ENCODE measurements at regions not wholly inside any gene's neighbourhood (a gene's known extent, or its start where the extent isn't known, plus 50 kb on each side); places are given as distances from the start of the nearest gene placed in this dataset.
"Not testable (repeated sequence)": the region's sequence is repeated elsewhere in the genome, so short reads cannot be mapped to it uniquely, and the experiment has no call there.

DNA sequence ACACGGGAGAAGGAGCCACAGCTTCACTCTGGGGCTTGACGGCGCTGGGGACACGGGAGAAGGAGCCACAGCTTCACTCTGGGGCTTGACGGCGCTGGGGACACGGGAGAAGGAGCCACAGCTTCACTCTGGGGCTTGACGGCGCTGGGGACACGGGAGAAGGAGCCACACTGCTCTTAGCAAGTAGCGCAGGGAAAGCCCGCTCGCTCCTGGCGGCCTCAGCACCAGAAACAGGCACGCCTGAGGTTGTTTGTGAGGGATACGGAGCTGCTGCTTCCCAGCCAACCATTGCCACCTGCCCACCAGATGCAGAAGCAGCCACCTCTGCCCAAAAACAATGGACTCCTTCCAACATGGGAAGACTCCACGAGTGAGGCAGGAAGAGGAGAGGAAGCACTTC, 244.0 kb upstream of the MGAT5 start:
- not testable (repeated sequence) for DNase-seq (ENCODE audit: low read depth in 2 of 3, low spot score in 2 of 3)

GRCh38 chr2:134011936-134012586, 241.8 kb upstream of the MGAT5 start:
- no peak for DNase-seq (ENCODE audit: low read depth in 2 of 3, low spot score in 2 of 3)

GRCh38 chr2:134014196-134014960, 239.5 kb upstream of the MGAT5 start:
- DNase-seq (ENCODE audit: low read depth in 2 of 3, low spot score in 2 of 3): no peak

DNA sequence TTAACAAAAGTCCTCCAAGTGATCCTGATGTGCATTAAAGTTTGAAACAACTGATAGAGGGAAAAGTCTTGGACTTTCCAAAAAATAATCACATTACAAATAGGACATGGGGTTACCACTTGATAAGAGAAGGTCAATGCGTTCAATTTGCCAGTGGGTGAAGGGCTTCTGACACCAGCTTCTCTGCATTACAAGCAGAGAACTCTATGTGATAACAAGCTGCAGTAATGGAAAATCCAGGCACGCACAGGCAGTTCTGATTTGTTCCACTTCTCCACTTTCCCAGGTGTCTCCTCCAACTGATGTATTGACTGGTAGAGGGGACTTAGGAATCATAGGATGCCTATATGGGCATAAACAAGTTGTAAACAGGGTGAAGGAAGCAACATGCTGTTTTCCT, 234.0 kb upstream of the MGAT5 start:
- no peak for DNase-seq (ENCODE audit: low read depth in 2 of 3, low spot score in 2 of 3)

- DNase-seq (ENCODE audit: low read depth in 2 of 3, low spot score in 2 of 3): no peak
Measured at GRCh38 chr2:134020608-134021007, 233.3 kb upstream of the MGAT5 start.

DNA sequence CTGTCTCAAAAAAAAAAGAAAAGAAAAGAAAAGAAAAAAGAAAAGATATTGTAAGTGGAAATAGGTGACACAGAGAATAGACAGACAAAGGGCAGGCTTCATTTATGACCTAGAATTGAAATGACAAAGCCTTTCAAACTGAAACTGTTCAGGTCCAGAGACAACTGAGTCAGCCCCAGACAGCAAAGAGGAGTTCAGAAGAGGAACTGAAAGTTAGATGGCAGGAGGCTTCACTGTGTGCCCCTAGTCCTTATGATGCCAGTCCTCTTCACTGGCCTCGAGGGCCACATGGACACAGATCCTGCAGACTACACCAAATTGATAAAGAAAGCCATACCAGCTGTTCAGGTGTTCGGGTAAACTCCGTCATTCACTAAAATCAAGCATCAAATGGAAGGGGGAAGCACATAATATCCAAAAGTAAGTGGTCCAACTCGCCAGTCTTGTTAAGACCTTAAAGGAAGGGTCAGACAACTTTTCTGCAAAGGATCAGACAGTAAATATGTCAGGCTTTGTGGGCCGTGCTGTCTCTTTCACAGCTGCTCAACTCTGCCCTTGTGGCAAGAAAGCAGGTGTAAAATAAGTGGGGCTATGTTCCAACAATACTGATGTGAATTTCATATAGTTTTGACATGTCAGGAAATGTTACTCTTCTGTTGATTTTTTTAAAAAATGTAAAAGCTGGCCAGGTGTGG, 231.9 kb upstream of the MGAT5 start:
- DNase-seq (ENCODE audit: low read depth in 2 of 3, low spot score in 2 of 3): no peak

DNA sequence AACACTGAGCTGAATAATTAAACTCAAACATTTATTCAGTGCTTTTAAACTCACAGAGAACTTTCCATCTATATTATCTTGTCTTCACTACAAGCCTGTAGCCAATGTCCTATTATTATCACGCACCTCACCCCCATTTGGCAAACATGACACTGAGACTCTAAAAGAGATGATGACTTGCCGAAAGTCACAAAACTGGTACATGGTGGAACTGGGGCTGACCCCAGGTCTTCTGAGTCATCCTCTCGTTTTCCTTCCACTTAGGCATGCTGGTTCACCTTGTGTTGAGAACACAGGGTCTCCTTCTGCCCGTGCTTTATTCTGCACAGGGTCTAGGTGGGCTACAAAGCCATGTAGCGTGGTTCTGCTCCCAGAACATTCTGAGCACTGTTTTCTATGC, 230.0 kb upstream of the MGAT5 start:
- DNase-seq (ENCODE audit: low read depth in 2 of 3, low spot score in 2 of 3): no peak

GRCh38 chr2:134027980-134028379, 225.9 kb upstream of the MGAT5 start:
- DNase-seq (ENCODE audit: low read depth in 2 of 3, low spot score in 2 of 3): no peak

DNA sequence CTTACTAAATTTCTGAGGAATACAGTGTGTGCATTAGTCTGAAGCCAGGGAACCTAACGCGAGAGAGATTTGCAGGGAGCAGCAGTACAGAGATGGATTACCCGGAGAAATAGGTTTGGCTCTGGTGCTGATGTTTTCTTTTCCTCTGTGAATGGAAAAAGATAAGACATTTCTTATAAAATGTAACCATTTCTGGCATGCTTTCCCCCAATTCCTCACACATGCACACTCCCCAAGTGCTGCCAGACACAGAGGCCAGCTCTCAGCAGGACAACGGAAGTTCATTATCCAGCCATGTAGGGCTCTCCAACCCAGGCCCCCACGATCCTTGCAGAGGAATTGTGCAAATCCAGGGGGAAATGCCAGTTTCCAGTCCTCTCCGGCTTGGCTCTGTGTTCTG, 224.5 kb upstream of the MGAT5 start:
- DNase-seq (ENCODE audit: low read depth in 2 of 3, low spot score in 2 of 3): no peak

- no peak for DNase-seq (ENCODE audit: low read depth in 2 of 3, low spot score in 2 of 3)
Measured at GRCh38 chr2:134031539-134031938, 222.3 kb upstream of the MGAT5 start.

DNA sequence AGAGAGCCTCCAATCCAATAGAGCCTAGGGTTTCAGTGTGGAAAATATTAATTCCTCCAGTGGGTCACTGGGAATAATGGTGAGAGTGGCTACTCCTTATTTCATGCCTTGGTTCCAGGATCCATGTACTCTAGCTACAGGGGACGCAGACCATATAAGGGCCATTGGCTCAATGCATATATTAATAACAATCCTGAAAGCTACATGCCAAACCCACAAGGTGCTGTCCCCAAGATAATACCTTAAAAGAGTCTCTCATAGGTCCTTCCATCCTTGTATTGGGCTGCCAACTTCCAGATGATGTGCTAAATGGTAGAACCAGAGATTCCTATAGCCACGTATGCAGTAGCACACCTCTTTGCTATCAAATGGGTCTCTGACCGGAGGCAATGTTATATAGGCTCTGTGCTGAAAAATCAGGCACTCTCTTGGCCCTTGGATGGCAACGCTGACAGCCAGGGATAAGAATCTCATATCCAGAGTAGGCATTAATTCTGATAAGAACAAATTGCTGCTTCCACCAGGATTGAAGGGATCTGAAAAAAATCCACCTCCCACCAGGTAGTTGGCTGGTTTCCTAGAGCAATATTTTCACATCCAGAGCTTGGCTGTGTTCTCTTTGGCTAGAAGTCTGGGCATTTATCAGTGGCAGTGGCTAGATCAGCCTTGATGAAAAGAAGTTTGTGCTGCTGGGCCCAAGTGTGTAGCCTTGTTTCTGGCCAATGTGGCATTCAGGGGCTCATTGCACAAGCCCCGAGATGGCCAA, 218.1 kb upstream of the MGAT5 start:
- no peak for DNase-seq (ENCODE audit: low read depth in 2 of 3, low spot score in 2 of 3)

- no peak for DNase-seq (ENCODE audit: low read depth in 2 of 3, low spot score in 2 of 3)
Measured at GRCh38 chr2:134039912-134040581, 213.8 kb upstream of the MGAT5 start.

- DNase-seq (ENCODE audit: low read depth in 2 of 3, low spot score in 2 of 3): not testable (repeated sequence)
Measured at GRCh38 chr2:134040626-134041172, 213.2 kb upstream of the MGAT5 start.

GRCh38 chr2:134041877-134042276, 212.0 kb upstream of the MGAT5 start:
- DNase-seq (ENCODE audit: low read depth in 2 of 3, low spot score in 2 of 3): no peak

DNA sequence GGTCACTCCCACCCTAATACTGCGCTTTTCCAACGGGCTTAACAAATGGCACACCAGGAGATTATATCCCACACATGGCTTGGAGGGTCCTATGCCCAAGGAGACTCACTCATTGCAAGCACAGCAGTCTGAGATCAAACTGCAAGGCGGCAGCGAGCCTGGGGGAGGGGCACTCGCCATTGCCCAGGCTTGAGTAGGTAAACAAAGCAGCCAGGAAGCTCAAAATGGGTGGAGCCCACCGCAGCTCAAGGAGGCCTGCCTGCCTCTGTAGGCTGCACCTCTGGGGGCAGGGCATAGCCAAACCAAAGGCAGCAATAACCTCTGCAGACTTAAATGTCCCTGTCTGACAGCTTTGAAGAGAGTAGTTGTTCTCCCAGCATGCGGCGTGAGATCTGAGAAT, 210.8 kb upstream of the MGAT5 start:
- not testable (repeated sequence) for DNase-seq (ENCODE audit: low read depth in 2 of 3, low spot score in 2 of 3)

DNA sequence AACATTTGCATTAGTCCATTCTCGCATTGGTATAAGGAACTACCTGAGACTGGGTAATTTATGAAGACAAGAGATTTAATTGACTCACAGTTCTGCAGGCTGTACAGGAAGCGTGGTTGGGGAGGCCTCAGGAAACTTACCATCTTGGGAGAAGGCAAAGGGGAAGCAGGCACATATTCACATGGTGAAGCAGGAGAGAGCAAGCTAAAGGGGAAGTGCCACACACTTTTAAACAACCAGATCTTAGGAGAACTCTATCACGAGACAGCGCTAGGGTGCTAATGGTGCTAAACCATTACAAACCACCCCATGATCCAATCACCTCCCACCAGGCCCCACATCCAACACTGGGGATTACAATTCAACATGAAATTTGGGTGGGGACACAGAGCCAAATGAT, 201.7 kb upstream of the MGAT5 start:
- DNase-seq (ENCODE audit: low read depth in 2 of 3, low spot score in 2 of 3): no peak

GRCh38 chr2:134056173-134056572, 197.7 kb upstream of the MGAT5 start:
- no peak for DNase-seq (ENCODE audit: low read depth in 2 of 3, low spot score in 2 of 3)

DNA sequence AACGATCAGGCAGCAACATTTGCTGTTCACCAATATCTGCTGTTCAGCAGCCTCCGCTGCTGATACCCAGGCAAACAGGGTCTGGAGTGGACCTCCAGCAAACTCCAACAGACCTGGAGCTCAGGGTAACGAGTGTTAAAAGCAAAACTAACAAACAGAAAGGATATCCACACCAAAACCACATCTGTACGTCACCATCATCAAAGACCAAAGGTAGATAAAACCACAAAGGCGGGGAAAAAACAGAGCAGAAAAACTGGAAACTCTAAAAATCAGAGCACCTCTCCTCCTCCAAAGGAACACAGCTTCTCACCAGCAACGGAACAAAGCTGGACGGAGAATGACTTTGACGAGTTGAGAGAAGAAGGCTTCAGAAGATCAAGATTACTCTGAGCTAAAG, 192.8 kb upstream of the MGAT5 start:
- not testable (repeated sequence) for DNase-seq (ENCODE audit: low read depth in 2 of 3, low spot score in 2 of 3)

DNA sequence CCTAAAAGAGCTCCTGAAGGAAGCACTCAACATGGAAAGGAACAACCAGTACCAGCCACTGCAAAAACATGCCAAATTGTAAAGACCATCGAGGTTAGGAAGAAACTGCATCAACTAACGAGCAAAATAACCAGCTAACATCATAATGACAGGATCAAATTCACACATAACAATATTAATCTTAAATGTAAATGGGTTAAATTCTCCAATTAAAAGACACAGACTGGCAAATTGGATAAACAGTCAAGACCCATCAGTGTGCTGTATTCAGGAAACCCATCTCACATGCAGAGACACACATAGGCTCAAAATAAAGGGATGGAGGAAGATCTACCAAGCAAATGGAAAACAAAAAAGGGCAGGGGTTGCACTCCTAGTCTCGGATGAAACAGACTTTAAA, 191.6 kb upstream of the MGAT5 start:
- DNase-seq (ENCODE audit: low read depth in 2 of 3, low spot score in 2 of 3): not testable (repeated sequence)

DNA sequence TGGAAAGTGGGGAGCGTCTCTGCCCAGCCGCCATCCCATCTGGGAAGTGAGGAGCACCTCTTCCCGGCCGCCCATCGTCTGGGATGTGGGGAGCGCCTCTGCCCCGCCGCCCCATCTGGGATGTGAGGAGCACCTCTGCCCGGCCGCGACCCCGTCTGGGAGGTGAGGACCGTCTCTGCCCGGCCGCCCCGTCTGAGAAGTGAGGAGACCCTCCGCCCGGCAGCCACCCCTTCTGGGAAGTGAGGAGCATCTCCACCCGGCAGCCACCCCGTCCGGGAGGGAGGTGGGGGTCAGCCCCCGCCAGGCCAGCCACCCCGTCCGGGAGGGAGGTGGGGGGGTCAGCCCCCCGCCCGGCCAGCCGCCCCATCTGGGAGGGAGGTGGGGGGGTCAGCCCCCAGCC, 190.0 kb upstream of the MGAT5 start:
- DNase-seq (ENCODE audit: low read depth in 2 of 3, low spot score in 2 of 3): not testable (repeated sequence)

DNA sequence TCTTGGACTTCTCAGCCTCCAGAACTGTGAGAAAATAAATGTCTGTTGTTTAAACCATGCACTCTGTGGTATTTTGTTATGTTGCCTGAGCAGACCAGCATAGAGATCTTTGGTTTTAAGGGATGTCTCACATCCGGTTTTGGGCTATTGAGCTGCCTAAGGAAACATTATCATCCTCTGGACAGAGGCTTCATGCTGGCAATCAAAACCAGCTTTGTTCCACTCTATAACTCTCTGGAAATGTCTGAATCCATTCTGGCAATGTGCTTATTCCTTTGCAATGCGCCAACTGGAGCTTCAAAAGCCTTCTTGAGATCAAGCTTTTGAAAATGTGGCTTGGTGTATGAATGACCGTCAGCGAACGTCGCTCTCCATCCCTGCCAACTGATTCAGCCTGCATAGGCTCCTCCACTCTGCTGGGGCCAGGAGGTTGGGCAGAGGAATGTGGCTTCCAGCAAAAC, 183.6 kb upstream of the MGAT5 start:
- DNase-seq (ENCODE audit: low read depth in 2 of 3, low spot score in 2 of 3): no peak
